DND-41 (cell line): ENCODE measurements at regions not wholly inside any gene's neighbourhood (a gene's known extent, or its start where the extent isn't known, plus 50 kb on each side); places are given as distances from the start of the nearest gene placed in this dataset.

Experiments used
- CTCF ChIP-seq: IDR thresholded peaks from 2 replicates; pipeline ENCODE4 v1.5.1; 2012; ENCODE audit warnings: borderline replicate concordance, low read length, moderate library complexity, mild to moderate bottlenecking; ENCODE audit not compliant: poor library complexity, severe bottlenecking; ENCODE audit errors: extremely low read depth
- EZH2 ChIP-seq: IDR thresholded peaks from 3 replicates; pipeline ENCODE4 v1.6.1; 2012; ENCODE audit warnings: borderline replicate concordance, low read depth, mild to moderate bottlenecking, moderate library complexity, low read length, inconsistent platforms; ENCODE audit not compliant: severe bottlenecking

GRCh38 chr5:179421144-179421901 lies 76.1 kb upstream of the ADAMTS2 start:
- no peak for TF ChIP-seq EZH2
- TF ChIP-seq CTCF: no peak
